ENCODE measurements at regions not wholly inside any gene's neighbourhood (a gene's known extent, or its start where the extent isn't known, plus 50 kb on each side); places are given as distances from the start of the nearest gene placed in this dataset.

DNA sequence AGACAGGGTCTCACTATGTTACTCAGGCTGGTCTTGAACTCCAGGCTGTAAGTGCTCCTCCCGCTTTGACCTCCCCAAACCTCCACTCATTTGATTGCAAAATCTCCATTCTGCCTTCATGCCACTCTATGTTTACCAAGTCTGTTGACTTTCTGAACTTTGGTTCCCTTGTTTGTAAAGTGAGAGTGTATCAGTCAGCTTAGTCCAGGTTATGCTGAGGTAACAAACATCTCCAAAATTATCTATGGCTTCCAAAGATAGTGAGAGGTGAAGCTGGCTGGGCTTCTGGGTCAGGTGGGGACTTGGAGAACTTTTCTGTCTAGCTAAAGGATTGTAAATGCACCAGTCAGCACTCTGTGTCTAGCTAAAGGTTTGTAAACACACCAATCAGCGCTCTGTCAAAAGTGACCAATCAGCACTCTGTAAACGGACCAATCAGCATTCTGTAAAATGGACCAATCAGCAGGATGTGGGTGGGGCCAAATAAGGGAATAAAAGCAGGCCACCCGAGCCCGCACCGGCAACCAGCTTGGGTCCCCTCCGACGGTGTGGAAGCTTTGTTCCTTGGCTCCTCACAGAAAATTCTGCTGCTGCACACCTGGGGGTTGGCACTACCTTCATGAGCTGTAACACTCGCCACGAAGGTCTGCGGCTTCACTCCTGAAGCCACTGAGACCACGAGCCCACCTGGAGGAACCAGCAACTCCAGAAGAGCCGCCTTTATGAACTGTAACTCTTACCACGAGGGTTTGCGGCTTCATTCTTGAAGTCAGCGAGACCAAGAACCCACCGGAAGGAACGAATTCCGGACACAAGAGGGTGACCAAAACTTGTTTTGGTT, 109.3 kb downstream of the MIAT start:
- H4K5ac ChIP-seq (ENCODE audit: insufficient read length, low read depth, low read length): no peak overlapping the region
- H3K27ac ChIP-seq (ENCODE audit: insufficient read length, low read depth, low read length): no peak overlapping the region
- H3K4me1 ChIP-seq (ENCODE audit: insufficient read depth, low read length): no peaks in the 10 kb centered on the region; the same call in 1 of the 2 replicates
- no peak for TF ChIP-seq CTCF (conservative IDR thresholded peaks at IDR 0.05)
- no peaks in the 10 kb centered on the region for H3K79me1 ChIP-seq (ENCODE audit: insufficient read depth, low read depth, low read length, poor library complexity, severe bottlenecking)
- no peak overlapping the region for H3K56ac ChIP-seq (ENCODE audit: insufficient read length, low read depth, low read length)
- no peaks in the 10 kb centered on the region for H4K20me1 ChIP-seq (ENCODE audit: control insufficient read depth, insufficient read depth, insufficient read length)
- no peak overlapping the region for H2BK15ac ChIP-seq (ENCODE audit: low read depth, low read length)
- H3K23me2 ChIP-seq (ENCODE audit: insufficient read length, low read depth, low read length, poor library complexity, severe bottlenecking): no peaks in the 10 kb centered on the region
- H2BK20ac ChIP-seq (ENCODE audit: low read depth, low read length, poor library complexity, severe bottlenecking): no peak overlapping the region
- H4K8ac ChIP-seq (replicated peaks; ENCODE audit: insufficient read length, low read depth, low read length): no peak overlapping the region
- peaks cover 8 to 9% of the 10 kb centered on the region in 2 experiments for H3K9me3 Mint-ChIP-seq
- H3K14ac ChIP-seq (ENCODE audit: insufficient read depth, low read length): no peak overlapping the region
- H2BK12ac ChIP-seq (ENCODE audit: insufficient read length, low read depth, low read length): no peak overlapping the region
- H3K23ac ChIP-seq (ENCODE audit: insufficient read length, low read depth, low read length): no peak overlapping the region
- DNase-seq: no peak
- peaks cover 11 to 18% of the 10 kb centered on the region in 2 experiments for H3K4me1 Mint-ChIP-seq
- peaks cover 3 to 9% (median 4%) of the 10 kb centered on the region in 3 experiments; a peak in 6 of 7 replicates for H3K36me3 Mint-ChIP-seq (ENCODE audit: insufficient read depth in 1 of 3, low read depth in 3 of 3)
- H3K4me2 ChIP-seq (ENCODE audit: insufficient read depth, insufficient read length, low read length): no peak overlapping the region
- no peak overlapping the region for H4K91ac ChIP-seq (ENCODE audit: insufficient read length, low read depth, low read length)
- no peak overlapping the region for H3K18ac ChIP-seq (ENCODE audit: insufficient read length, low read depth, low read length)
- no peak overlapping the region for H3K4ac ChIP-seq (ENCODE audit: low read depth, low read length)
- no peak overlapping the region for H3K4me3 Mint-ChIP-seq
- no peak overlapping the region for H2BK120ac ChIP-seq (ENCODE audit: low read depth, low read length, poor library complexity, severe bottlenecking)
- no peak overlapping the region for H2AK5ac ChIP-seq (ENCODE audit: insufficient read length, low read length)
- H3T11ph ChIP-seq (ENCODE audit: low read length): no peak overlapping the region
- no peak overlapping the region for H2BK5ac ChIP-seq (ENCODE audit: insufficient read length, low read length)
- H3K9me3 ChIP-seq (ENCODE audit: control insufficient read depth, low read depth, low read length): no peaks in the 10 kb centered on the region
- no peak overlapping the region; a peak in 1 of 7 replicates for H3K27ac Mint-ChIP-seq
- WGBS (ENCODE audit: extremely low coverage, insufficient read length, low lambda C conversion rate): no CpG with 5 or more reads among the region's 19 CpGs
- no peaks in the 10 kb centered on the region for H3K27me3 ChIP-seq (ENCODE audit: insufficient read depth, low read length)
- H3K79me2 ChIP-seq (ENCODE audit: insufficient read depth, low read length): no peaks in the 10 kb centered on the region
- no peak overlapping the region for H3K9ac ChIP-seq (ENCODE audit: extremely low read depth, insufficient read length, low read length)
- peaks cover 4% of the 10 kb centered on the region for H3K27me3 Mint-ChIP-seq (ENCODE audit: low read depth)
- H2AFZ ChIP-seq (ENCODE audit: low read length): no peak overlapping the region
